ENCODE measurements at regions not wholly inside any gene's neighbourhood (a gene's known extent, or its start where the extent isn't known, plus 50 kb on each side); places are given as distances from the start of the nearest gene placed in this dataset.

DNA sequence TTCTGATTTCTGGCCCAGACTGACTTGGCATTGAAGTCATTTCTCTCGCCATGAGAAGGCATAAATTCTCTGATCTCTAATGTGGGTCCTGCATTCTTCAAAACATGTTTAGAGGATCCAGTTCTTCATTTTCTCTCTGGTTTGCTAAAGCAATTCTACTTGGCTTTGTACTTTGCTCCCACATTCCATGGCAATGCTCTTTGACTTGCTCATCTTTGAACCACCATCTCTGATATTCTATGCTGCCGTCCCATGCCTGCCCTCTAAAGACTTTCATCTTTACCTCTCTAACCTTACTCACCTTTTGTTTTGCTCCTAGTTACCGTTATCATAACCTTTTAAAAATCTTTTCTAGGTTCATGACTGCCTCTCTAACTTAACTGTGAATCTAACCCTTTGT is 366.9 kb downstream of the KIF4B start:
- TF ChIP-seq, protein P1, sequence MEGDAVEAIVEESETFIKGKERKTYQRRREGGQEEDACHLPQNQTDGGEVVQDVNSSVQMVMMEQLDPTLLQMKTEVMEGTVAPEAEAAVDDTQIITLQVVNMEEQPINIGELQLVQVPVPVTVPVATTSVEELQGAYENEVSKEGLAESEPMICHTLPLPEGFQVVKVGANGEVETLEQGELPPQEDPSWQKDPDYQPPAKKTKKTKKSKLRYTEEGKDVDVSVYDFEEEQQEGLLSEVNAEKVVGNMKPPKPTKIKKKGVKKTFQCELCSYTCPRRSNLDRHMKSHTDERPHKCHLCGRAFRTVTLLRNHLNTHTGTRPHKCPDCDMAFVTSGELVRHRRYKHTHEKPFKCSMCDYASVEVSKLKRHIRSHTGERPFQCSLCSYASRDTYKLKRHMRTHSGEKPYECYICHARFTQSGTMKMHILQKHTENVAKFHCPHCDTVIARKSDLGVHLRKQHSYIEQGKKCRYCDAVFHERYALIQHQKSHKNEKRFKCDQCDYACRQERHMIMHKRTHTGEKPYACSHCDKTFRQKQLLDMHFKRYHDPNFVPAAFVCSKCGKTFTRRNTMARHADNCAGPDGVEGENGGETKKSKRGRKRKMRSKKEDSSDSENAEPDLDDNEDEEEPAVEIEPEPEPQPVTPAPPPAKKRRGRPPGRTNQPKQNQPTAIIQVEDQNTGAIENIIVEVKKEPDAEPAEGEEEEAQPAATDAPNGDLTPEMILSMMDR (IDR thresholded peaks at IDR 0.05; ENCODE audit: low read length), result no peak
- TF ChIP-seq EZH2 (optimal IDR thresholded peaks at IDR 0.05; ENCODE audit: low read depth, low read length) (no peak), EZH2phosphoT487 (IDR thresholded peaks at IDR 0.05; ENCODE audit: low read length) (no peak)

Measured in MM.1S (cell line).